Caki2 (cell line): ENCODE measurements at regions not wholly inside any gene's neighbourhood (a gene's known extent, or its start where the extent isn't known, plus 50 kb on each side); places are given as distances from the start of the nearest gene placed in this dataset.
"Not testable (repeated sequence)": the region's sequence is repeated elsewhere in the genome, so short reads cannot be mapped to it uniquely, and the experiment has no call there.

Experiments used
- DNase-seq: peaks from one replicate; pipeline ENCODE4 v3.0.0-alpha.2; 2015; ENCODE audit warnings: low read depth
- in situ Hi-C: cut with HindIII; loops from 2 replicates; pipeline ENCODE4 v1.10.0; 2016; ENCODE audit warnings: low sequenced_read_pairs, low pct_unique_long_range_greater_than_20kb, mixed read lengths

DNA sequence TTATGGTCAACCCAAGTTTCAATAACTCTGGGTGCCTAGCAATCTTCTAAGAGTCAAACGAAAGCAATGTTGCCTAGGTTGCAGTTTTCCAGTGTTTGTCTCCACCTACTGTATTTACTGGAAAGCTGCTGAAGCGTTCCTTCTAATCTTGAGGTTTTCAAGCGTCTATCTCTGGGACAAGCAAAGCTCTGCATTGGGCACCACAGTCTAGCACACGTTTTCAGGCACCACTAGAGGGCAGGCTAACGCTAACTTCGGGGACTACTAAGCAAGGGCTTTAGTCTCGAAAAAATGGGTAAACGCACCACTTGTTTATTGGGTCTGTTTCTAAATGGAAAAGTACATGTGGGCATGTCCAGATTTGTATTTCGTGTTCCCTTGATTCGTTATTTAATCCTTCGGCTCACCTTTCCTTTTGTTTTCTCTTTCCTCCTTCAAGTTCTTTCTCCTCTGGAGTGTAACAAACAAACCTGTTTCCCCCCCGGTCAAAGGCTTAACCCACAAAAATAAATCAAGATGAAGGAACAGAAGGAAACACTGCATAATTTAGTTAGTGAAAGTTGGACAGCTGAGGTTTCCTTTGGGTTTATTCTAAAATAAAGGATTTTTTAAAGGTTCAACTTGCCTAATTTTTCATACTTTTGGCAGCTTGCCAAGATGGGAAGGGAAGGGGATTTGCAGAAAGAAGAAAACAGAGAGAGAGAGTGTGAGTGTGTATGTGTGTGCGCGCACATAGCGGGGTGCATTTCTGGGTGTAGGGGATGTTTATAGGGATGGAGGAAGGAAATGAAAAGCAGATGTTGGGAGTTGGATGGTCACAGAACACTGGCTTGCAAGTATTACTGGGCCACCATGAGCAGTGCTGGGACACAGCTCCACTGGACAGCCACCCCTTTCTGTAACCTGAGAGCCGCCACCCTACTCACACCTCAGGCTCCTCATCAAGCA is 348.3 kb downstream of the GOLGA6L6 start:
- in situ Hi-C loops = not testable (repeated sequence)
- peak; percentile 62 for DNase-seq

DNA sequence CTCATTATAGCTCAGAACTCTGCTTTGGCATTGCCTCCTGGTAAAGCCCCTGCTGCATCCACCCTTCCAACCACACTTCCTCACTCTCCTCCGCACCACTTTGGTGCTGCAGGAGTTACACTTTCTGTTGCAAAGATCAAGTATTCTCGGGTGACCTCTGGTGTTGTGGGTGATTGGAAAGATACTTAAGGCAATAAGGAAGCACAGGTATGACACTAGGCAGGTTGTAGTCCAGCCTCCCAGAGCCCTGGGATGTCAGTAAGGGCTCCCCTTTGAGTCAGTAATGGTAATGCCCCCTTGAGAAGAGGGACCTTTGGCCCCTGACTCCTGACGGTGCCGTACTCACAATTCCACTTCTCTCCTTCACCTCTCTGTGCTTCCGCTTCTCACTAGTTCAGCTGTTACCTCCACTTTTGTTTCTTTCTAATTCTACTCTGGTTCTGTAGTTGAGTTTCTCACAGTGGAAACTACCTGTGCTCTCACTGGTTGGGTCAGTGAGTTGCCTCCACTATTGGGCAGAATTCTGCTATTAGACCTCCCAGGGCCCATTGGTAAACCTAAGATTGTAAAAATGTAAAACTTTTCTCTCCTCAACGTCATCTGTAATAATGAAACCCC is 350.0 kb downstream of the GOLGA6L6 start:
- DNase-seq, in situ Hi-C loops: not testable (repeated sequence)

DNA sequence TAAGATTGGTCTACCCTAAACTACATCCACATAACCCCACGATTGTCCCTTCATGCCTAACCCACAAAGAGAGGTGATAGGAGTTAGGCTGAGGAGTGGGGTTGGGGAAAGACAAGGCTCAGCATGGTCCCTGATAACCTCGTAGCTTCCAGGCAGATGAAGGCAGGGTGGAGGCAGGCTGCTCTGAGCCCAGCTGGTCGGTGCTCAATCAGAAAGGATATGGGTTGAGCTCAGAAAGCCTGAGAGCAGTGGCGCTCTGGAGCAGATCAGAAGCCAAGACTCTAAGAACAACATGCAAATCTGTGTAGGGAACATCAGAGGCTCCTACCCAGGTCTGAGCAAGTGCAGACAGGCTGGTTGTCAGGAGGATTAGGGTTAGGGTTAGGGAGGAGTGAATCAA is 353.0 kb downstream of the GOLGA6L6 start:
- in situ Hi-C loops, DNase-seq: not testable (repeated sequence)

DNA sequence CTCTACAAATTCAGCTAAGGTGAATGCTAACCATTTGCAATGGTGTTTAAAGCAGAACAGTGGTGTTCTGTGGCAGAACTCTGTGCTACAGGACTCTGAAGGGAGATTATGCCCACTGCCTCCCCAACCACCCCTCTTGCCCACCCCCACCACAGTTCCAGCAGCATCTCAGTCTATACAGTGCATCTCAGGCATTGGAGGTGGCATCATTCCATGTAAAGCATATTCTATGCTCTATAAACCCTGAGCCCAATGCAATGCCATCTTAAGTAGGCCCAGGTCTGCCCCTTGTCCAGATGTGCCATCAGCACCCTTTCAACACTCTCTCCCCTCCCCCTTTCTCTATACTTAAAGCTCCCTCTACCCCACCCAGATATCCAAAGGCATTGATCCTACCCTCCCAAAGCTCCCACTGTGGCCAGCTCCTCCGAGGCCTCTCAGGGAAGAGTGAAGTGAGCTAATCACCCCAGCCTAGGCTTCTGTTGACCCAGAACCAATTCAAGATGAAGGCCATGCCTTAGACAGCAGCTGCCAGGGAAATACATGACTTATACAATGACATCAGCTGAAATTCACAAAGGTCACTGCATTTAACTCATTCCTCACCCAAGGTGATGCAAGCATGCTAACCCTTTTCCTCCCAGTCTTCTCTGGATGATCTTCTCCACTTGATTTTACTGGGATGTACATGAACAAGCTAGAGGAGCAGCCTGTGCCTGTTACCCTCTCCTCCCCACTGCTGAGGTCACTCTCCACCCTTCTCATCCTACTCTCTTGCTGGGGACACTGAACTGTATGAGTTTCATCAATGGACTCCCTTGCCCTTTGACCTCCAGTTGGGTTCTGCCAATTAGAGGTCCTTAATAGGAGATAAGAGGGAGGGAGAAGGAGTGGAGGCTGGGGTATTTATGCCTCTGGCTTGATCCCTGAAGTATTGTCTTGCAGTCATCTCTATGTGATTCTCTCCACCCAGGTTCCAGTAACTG is 353.9 kb downstream of the GOLGA6L6 start:
- DNase-seq, in situ Hi-C loops: not testable (repeated sequence)

DNA sequence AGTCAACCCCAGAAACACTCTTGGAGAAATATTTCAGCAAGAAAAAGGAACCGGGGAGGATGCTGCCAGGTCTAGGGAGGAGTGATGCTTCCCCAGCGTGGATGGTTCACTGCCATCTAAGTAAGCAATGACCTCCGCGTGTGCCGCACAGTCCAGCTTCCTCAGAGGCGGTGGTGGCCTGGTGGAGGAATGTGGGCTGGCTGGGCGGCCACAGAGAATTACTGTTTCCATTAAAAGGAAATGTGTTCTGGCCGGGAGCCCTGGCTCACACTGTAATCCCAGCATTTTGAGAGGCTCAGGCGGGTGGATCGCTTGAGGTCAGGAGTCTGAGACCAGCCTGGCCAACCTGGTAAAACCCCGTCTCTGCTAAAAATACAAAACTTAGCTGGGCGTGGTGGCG is 356.7 kb downstream of the GOLGA6L6 start:
- DNase-seq, in situ Hi-C loops: not testable (repeated sequence)

DNA sequence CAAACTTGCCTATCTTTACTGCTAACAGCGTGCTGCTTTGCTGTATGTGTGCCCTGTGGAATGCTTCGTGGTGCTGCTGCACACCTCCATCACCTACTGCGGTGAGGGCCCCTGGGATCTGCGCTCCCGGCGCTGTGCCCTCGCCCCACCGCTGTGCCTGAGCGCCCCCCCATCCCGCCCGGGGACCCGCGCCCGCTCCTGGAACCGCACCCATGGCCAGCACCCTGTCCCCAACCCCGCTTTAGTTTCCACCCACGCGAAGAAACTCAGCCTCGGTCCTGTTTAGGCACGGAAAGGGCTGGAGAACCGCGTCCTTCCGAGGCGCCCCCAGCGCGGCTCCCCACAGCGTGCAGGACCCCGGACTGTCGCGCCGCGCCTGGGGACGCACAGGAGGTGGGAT is 373.4 kb downstream of the GOLGA6L6 start:
- DNase-seq, in situ Hi-C loops: not testable (repeated sequence)

DNA sequence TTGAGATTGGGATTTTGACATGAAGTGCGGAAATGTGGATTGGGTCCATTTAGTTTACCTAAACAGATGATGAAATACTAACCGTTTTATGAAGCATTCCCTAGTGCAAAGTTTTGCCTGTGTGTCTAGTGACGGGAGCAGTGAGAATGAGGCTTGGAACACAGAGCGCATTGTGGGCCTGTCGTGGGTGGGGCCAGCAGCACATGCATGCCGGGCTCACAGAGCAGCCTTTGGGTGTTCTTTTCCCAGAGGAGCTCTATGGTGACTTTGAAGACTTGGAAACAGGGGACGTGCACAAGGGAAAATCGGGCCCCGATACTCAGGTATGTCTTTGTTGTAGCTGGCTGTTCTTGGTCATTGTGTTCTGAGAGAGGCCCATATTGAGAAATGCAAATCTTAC is 388.1 kb downstream of the GOLGA6L6 start:
- in situ Hi-C loops = not testable (repeated sequence)

DNA sequence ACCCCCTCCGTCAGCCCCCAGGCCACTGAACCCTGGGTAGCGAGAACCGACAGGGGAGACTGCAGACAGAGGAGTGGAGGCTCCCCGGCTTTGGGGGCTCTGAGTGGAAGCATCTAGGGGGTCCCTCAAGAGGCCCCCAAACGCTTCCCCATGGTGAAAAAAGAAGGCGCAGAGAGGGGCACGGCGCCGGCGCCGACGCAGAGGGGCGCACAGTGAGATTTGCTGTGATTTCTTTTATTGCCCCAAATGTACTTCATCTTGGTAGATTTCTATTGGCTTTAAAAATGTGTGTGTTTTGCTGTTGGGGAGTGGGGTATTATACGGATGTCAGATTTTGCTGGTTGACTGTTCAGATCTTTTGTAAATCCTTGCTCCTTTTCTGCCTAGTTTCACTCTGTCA is 392.9 kb downstream of the GOLGA6L6 start:
- in situ Hi-C loops, DNase-seq: not testable (repeated sequence)

More for the DNA sequence above, 388.1 kb downstream of the GOLGA6L6 start:
- not testable (repeated sequence) for DNase-seq

DNA sequence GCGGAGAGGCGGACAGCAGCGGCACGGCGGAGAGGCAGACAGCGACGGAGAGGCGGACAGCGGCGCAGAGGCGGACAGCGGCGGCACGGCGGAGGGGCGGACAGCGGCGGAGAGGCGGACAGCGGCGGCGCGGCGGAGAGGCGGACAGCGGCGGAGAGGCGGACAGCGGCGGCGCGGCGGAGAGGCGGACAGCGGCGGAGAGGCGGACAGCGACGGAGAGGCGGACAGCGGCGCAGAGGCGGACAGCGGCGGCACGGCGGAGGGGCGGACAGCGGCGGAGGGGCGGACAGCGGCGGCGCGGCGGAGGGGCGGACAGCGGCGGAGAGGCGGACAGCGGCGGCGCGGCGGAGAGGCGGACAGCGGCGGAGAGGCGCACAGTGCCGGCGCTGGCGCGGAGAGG is 393.6 kb downstream of the GOLGA6L6 start:
- in situ Hi-C loops, DNase-seq: not testable (repeated sequence)

DNA sequence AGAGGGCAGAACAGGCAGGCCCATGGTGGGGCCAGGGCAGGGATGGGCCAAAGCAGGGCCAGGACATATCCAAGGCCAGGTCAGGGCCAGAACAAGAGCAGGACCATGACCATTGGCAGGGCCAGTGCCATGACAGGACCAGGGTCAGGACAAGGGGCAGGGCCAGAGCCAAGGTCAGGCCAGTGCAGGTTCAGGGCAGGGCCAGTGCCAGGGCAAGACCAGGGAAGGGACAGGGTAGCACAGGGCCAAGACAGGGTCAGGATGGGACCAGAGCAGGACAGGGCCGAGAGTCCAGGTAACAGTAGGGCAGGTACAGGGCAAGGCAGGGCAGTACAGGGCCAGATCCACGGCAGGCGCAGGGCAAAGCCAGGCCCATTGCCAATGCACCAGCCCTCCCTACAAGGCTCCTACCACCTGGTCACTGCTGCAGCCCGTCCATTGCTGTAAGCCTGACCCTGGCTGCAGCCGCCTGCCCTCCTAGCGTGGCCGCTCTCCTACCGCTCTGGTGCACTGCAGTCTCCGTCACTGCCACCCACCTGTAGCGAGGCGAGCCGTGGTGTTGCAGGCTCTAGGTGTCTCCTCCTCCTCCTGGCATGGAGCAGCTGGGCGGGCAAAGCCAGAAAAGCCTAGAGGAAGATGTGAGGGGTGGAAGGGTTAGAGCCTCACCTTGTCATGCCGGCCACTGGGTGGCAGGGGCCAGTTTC is 397.1 kb downstream of the GOLGA6L6 start:
- in situ Hi-C loops, DNase-seq: not testable (repeated sequence)

DNA sequence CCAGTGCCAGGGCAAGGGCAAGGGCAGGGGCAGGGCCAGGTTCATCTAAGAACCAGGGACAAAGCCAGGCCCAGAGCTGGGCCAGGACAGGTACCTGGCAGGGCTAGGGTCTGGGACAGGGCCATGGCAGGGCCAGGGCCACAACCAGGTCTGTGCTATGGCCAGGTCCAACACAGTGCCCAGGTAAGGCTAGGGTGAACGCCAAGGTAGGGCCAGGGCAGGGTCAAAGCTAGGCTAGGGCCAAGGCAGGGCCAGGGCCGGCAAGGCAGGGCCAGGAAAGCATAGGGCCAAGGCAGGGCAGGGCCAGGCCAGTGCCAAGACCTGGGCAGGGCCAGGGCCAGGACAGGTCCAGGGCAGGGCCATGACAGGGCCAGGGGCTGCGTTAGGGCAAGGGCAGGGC is 398.7 kb downstream of the GOLGA6L6 start:
- DNase-seq, in situ Hi-C loops: not testable (repeated sequence)

DNA sequence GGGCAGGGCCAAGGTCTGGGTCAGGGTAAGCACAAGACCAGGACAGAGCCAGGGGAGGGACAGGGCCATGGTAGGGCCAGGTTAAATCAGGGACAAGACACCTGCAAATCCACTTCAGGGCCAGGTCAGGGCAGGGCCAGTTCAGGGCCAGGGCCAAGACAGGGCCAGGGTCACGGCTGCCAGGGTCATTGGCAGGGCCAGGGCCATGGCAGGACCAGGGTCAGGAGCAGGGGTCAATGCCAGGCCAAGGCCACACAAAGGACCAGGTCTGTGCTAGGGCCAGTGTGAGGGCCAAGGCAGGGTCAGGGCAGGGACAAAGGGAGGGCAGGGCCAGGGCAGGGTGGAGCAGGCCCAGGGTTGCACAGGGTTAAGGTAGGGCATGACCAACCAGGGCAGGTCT is 399.2 kb downstream of the GOLGA6L6 start:
- in situ Hi-C loops, DNase-seq: not testable (repeated sequence)

DNA sequence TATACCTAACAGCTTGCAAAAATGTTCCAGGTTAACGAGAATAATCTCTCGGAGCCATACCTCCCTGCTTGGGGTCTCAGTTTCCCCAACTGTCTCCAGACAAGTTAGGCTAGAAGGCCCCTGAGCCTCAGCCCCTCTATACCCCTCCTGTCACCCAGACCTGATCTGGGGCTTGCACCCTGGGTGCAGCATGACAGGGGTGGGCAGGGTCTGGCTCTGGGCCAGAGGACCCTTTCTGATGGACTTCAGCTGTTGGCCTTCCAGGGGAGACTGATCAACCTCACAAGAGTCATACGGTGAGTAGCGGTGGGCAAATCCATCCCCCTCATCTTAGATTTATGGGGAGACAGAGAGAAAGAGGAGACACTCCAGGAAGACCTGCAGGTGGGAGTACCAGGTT is 416.9 kb downstream of the GOLGA6L6 start:
- DNase-seq, in situ Hi-C loops: not testable (repeated sequence)

DNA sequence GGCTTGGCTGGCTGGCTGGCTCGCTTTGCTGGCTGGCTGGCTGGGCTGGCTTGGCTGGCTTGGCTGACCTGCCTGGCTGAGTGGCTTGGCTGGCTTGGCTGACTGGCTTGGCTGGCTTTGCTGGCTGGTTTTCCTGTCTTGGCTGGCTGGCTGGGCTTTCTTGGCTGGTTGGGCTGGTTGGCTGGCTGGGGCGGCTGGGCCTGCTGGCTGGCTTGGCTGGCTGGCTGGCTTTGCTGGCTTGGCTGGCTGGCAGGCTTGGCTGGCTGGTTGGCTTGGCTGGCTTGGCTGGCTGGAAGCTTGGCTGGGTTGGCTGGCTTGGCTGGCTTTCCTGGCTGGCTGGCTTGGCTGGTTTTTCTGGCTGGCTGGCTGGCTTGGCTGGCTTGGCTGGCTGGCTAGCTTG is 435.6 kb downstream of the GOLGA6L6 start:
- in situ Hi-C loops = no loop called here
- DNase-seq = no peak

DNA sequence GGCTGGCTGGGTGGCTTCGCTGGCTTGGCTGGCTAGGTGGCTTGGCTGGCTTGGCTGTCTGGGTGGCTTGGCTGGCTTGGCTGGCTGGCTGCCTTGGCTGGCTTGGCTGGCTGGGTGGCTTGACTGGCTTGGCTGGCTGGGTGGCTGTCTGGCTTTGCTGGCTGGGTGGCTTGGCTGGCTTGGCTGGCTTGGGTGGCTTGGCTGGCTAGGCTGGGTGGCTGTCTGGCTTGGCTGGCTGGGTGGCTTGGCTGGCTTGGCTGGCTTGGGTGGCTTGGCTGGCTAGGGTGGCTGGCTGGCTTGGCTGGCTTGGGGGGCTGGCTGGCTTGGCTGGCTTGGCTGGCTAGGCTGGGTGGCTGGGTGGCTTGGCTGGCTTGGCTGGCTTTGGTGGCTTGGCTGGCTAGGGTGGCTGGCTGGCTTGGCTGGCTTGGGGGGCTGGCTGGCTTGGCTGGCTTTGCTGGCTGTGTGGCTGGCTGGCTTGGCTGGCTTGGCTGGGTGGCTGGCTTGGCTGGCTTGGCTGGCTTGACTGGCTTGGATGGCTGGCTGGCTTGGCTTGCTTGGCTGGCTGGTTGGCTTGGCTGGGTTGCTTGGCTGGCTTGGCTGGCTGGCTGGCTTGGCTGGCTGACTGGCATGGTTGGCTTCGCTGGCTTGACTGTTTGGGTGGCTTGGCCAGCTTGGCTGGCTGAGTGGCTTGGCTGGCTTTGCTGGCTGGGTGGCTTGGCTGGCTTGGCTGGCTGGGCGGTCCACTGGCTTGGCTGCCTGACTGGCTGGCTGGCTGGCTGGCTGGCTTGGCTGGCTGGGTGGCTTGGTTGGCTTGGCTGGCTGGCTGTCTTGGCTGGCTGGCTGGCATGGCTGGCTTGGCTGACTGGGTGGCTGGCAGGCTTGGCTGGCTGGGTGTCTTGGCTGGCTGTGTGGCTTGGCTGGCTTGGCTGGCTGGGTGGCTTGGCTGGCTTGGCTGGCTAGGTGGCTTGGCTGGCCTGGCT is 436.3 kb downstream of the GOLGA6L6 start:
- in situ Hi-C loops, DNase-seq: not testable (repeated sequence)

DNA sequence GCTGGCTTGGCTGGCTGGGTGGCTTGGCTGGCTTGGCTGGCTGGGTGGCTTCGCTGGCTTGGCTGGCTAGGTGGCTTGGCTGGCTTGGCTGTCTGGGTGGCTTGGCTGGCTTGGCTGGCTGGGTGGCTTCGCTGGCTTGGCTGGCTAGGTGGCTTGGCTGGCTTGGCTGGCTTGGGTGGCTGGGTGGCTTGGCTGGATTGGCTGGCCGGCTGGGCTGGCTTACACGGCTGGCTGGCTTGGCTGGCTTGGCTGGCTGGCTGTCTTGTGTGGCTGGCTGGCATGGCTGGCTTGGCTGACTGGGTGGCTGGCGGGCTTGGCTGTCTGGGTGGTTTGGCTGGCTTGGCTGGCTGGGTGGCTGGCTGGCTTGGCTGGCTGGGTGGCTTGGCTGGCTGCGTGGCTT is 437.0 kb downstream of the GOLGA6L6 start:
- in situ Hi-C loops = not testable (repeated sequence)

DNA sequence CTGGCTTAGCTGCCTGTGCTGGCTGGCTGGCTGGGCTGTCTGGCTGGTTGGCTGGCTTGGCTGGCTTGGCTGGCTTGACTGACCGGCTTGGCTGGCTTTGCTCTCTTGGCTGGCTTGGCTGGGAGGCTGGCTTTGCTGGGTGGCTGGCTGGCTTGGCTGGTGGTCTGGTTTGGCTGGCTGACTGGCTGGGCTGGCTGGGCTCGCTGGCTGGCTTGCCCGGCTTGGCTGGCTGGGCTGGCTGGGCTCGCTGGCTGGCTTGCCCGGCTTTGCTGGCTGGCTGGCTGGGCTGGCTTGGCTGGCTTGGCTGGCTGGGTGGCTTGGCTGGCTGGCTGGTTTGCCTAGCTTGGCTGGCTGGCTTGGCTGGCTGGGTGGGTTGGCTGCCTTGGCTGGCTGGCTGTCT is 438.7 kb downstream of the GOLGA6L6 start:
- DNase-seq, in situ Hi-C loops: not testable (repeated sequence)

More for the DNA sequence above, 437.0 kb downstream of the GOLGA6L6 start:
- DNase-seq = not testable (repeated sequence)
